GM23338 (cell line): ENCODE measurements at regions not wholly inside any gene's neighbourhood (a gene's known extent, or its start where the extent isn't known, plus 50 kb on each side); places are given as distances from the start of the nearest gene placed in this dataset.

ENCODE experiments used
- ATAC-seq: fragments of 200-7000 bp; cut with Tn5 transposase; 3 replicates; pipeline ENCODE4 v1.9.1; 2020
- DNase-seq: peaks from one replicate; pipeline ENCODE4 v3.0.0-alpha.2; 2015; ENCODE audit warnings: low spot score
- H2AFZ ChIP-seq: fragments of 200-600 bp; sonication (generic); 2 replicates; pipeline ENCODE4 v1.8.0; 2016; ENCODE audit warnings: antibody characterized with exemption, mild to moderate bottlenecking, moderate library complexity
- H3F3A ChIP-seq: fragments of 200-600 bp; sonication (generic); replicated peaks from 2 replicates; pipeline ENCODE4 v1.8.0; 2017; ENCODE audit warnings: antibody characterized with exemption, mixed run types, low read depth
- H3K27ac ChIP-seq: fragments of 200-600 bp; sonication (generic); 2 replicates; pipeline ENCODE4 v1.6.1; 2016; ENCODE audit warnings: low read depth
- H3K27me3 ChIP-seq: fragments of 200-600 bp; sonication (generic); 2 replicates; pipeline ENCODE4 v1.8.0; 2016; ENCODE audit warnings: mild to moderate bottlenecking, mixed run types, moderate library complexity; ENCODE audit not compliant: insufficient read depth
- H3K36me3 ChIP-seq: fragments of 200-600 bp; sonication (generic); 2 replicates; pipeline ENCODE4 v1.8.0; 2016; ENCODE audit warnings: mild to moderate bottlenecking; ENCODE audit not compliant: insufficient read depth
- H3K4me1 ChIP-seq: fragments of 200-600 bp; sonication (generic); 2 replicates; pipeline ENCODE4 v1.8.0; 2016; ENCODE audit warnings: mild to moderate bottlenecking, moderate library complexity; ENCODE audit not compliant: insufficient read depth
- H3K4me2 ChIP-seq: fragments of 200-600 bp; sonication (generic); 2 replicates; pipeline ENCODE4 v1.7.1; 2017; ENCODE audit warnings: mixed run types
- H3K4me3 ChIP-seq: fragments of 200-600 bp; sonication (generic); 2 replicates; pipeline ENCODE4 v1.6.1; 2016; ENCODE audit warnings: mixed run types
- H3K79me2 ChIP-seq: fragments of 200-600 bp; sonication (generic); replicated peaks from 2 replicates; pipeline ENCODE4 v1.8.0; 2017; ENCODE audit warnings: mild to moderate bottlenecking; ENCODE audit not compliant: insufficient read depth
- H3K9me2 ChIP-seq: fragments of 200-600 bp; sonication (generic); 2 replicates; pipeline ENCODE4 v1.8.0; 2017; ENCODE audit not compliant: insufficient read depth
- H4K20me1 ChIP-seq: fragments of 200-600 bp; sonication (generic); replicated peaks from 2 replicates; pipeline ENCODE4 v1.8.0; 2017; ENCODE audit warnings: mild to moderate bottlenecking; ENCODE audit not compliant: insufficient read depth
- H3K27ac Mint-ChIP-seq: 2 replicates; pipeline ENCODE4 v1.8.0; 2020; ENCODE audit warnings: inconsistent platforms, mild to moderate bottlenecking, moderate library complexity, mixed read lengths
- H3K27me3 Mint-ChIP-seq: 3 replicates; pipeline ENCODE4 v1.8.0; 2022; ENCODE audit warnings: low read depth, mild to moderate bottlenecking, moderate library complexity, mixed read lengths, inconsistent platforms; ENCODE audit not compliant: insufficient read depth, poor library complexity
- H3K36me3 Mint-ChIP-seq: 3 replicates; pipeline ENCODE4 v1.8.0; 2021; ENCODE audit warnings: low read depth, mild to moderate bottlenecking, inconsistent platforms, moderate library complexity, mixed read lengths
- H3K4me1 Mint-ChIP-seq: 3 replicates; pipeline ENCODE4 v1.8.0; 2020; ENCODE audit warnings: mild to moderate bottlenecking, inconsistent platforms, mixed read lengths
- H3K4me3 Mint-ChIP-seq: 3 replicates; pipeline ENCODE4 v1.8.0; 2021; ENCODE audit warnings: moderate library complexity, mild to moderate bottlenecking, inconsistent platforms, mixed read lengths
- H3K9me3 Mint-ChIP-seq: 3 replicates; pipeline ENCODE4 v1.8.0; 2020; ENCODE audit warnings: moderate library complexity, mild to moderate bottlenecking, inconsistent platforms, mixed read lengths
- CREB1 ChIP-seq: fragments of 250-450 bp; sonication (Bioruptor Pico); IDR thresholded peaks from 2 replicates; pipeline ENCODE4 v1.5.0; 2020; ENCODE audit warnings: low read depth, mild to moderate bottlenecking, moderate library complexity
- CTCF ChIP-seq, 2 experiments: fragments of 200-600 bp in 1 of 2; sonication (generic) in 1 of 2; conservative IDR thresholded peaks; 2 replicates each; pipeline versions ENCODE4 v1.5.1 to v1.6.1; 2016 to 2017; ENCODE audit warnings: antibody characterized with exemption in 2 of 2, low read depth in 2 of 2, mild to moderate bottlenecking in 2 of 2, moderate library complexity in 1 of 2
- ETS1 ChIP-seq: IDR thresholded peaks from 2 replicates; pipeline ENCODE4 v1.6.1; 2016; ENCODE audit warnings: antibody characterized with exemption
- EZH2 ChIP-seq: fragments of 200-600 bp; sonication (generic); IDR thresholded peaks from one replicate; pipeline ENCODE4 v1.8.0; 2017; ENCODE audit warnings: antibody characterized with exemption, mild to moderate bottlenecking, low read depth; ENCODE audit not compliant: unreplicated experiment
- EZH2phosphoT487 ChIP-seq: fragments of 200-600 bp; sonication (generic); IDR thresholded peaks from one replicate; pipeline ENCODE4 v1.8.1; 2018; ENCODE audit warnings: antibody characterized with exemption; ENCODE audit not compliant: unreplicated experiment
- JUNB ChIP-seq: IDR thresholded peaks from one replicate; pipeline ENCODE4 v1.6.1; 2016; ENCODE audit warnings: antibody characterized with exemption; ENCODE audit not compliant: unreplicated experiment
- NANOG ChIP-seq: IDR thresholded peaks from 2 replicates; pipeline ENCODE4 v1.6.1; 2016; ENCODE audit warnings: antibody characterized with exemption, borderline replicate concordance
- POLR2AphosphoS5 ChIP-seq: IDR thresholded peaks from 2 replicates; pipeline ENCODE4 v1.6.1; 2016; ENCODE audit warnings: antibody characterized with exemption, low read depth
- REST ChIP-seq: IDR thresholded peaks from one replicate; pipeline ENCODE4 v1.6.1; 2018; ENCODE audit warnings: antibody characterized with exemption; ENCODE audit not compliant: unreplicated experiment
- STAT1 ChIP-seq: IDR thresholded peaks from one replicate; pipeline ENCODE4 v1.6.1; 2016; ENCODE audit warnings: antibody characterized with exemption; ENCODE audit not compliant: unreplicated experiment
- ZNF331 ChIP-seq: fragments of 250-450 bp; sonication (Bioruptor Pico); IDR thresholded peaks from 2 replicates; pipeline ENCODE4 v1.5.0; 2020; ENCODE audit warnings: low read depth, mild to moderate bottlenecking, moderate library complexity

GRCh38 chr12:61563665-61564450 is 696.3 kb upstream of the USP15 start (continued):
- TF ChIP-seq ETS1 = no peak
- no peak for TF ChIP-seq EZH2
- no peak for TF ChIP-seq CREB1 (CRISPR knock-in tag)
- no peak for TF ChIP-seq REST
- TF ChIP-seq STAT1 = no peak
- TF ChIP-seq JUNB = no peak
- TF ChIP-seq NANOG = no peak
- TF ChIP-seq ZNF331 (CRISPR knock-in tag) = no peak
- TF ChIP-seq POLR2AphosphoS5 = no peak
- TF ChIP-seq EZH2phosphoT487 = no peak

GRCh38 chr12:61564466-61564865 is 695.7 kb upstream of the USP15 start:
- no peaks in the 10 kb centered on the region for H4K20me1 ChIP-seq
- ATAC-seq (no peak), DNase-seq (no peak)
- no peaks in the 10 kb centered on the region for H3K36me3 ChIP-seq
- no peaks in the 10 kb centered on the region; the same call in 2 of the 3 replicates for H3K36me3 Mint-ChIP-seq
- H3F3A ChIP-seq = no peaks in the 10 kb centered on the region
- peaks cover 33% of the 10 kb centered on the region for H3K4me1 ChIP-seq
- no peak overlapping the region for H3K27ac ChIP-seq
- no peak overlapping the region for H3K27ac Mint-ChIP-seq
- H3K4me3 Mint-ChIP-seq = no peak overlapping the region
- H3K4me2 ChIP-seq = no peak overlapping the region
- no peaks in the 10 kb centered on the region for H3K27me3 ChIP-seq
- H3K4me1 Mint-ChIP-seq = peaks cover 39% of the 10 kb centered on the region
- H3K4me3 ChIP-seq = no peak overlapping the region
- peaks cover 8% of the 10 kb centered on the region for H3K27me3 Mint-ChIP-seq
- H3K9me2 ChIP-seq = no peaks in the 10 kb centered on the region
- H3K9me3 Mint-ChIP-seq = no peaks in the 10 kb centered on the region; the same call in 2 of the 3 replicates
- H2AFZ ChIP-seq = no peak overlapping the region
- H3K79me2 ChIP-seq = no peaks in the 10 kb centered on the region
- TF ChIP-seq REST (no peak), CTCF (conservative IDR thresholded peaks at IDR 0.05; ENCODE audit: low read depth in 2 of 2) (no peak)
